ENCODE measurements at regions not wholly inside any gene's neighbourhood (a gene's known extent, or its start where the extent isn't known, plus 50 kb on each side); places are given as distances from the start of the nearest gene placed in this dataset.

DNA sequence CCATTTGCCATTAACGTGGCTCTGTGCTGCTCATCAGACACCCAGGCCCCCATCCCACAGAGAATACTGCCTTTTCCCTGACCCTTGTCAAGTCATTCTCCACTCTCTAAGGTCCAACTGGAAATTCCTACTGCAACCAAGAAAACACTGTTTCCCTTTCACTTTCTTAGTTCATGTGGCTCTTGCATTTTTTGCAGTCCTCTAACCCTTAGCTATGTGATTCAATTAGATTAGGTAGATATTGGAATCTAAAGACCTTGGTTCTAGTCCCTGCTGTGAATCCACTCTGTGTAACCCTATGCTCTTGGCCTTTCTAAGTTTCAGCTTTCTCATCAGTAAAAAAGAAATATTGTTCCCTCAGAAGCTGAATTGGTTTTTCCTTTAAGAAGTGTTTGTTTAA is 649.4 kb downstream of the CCDC171 start:
- H3K4me3 ChIP-seq = no peak overlapping the region
- H3K27ac ChIP-seq = no peak overlapping the region
- peaks cover 0 to 3% (median 0%) of the 10 kb centered on the region in 4 donors for H3K4me1 ChIP-seq
- TF ChIP-seq CTCF (IDR thresholded peaks at IDR 0.05) (no peak), EP300 (IDR thresholded peaks at IDR 0.05) (no peak), POLR2A (IDR thresholded peaks at IDR 0.05) (no peak)
- whole genome bisulfite sequencing, 2 donors = 67 to 81% methylated on average over 1 of the region's 1 CpG
- no peaks in the 10 kb centered on the region for H3K27me3 ChIP-seq
- no peaks in the 10 kb centered on the region for H3K9me3 ChIP-seq
- no peak for DNase-seq (ENCODE audit: low spot score in 2 of 2)
- no peaks in the 10 kb centered on the region for H3K36me3 ChIP-seq

DNA sequence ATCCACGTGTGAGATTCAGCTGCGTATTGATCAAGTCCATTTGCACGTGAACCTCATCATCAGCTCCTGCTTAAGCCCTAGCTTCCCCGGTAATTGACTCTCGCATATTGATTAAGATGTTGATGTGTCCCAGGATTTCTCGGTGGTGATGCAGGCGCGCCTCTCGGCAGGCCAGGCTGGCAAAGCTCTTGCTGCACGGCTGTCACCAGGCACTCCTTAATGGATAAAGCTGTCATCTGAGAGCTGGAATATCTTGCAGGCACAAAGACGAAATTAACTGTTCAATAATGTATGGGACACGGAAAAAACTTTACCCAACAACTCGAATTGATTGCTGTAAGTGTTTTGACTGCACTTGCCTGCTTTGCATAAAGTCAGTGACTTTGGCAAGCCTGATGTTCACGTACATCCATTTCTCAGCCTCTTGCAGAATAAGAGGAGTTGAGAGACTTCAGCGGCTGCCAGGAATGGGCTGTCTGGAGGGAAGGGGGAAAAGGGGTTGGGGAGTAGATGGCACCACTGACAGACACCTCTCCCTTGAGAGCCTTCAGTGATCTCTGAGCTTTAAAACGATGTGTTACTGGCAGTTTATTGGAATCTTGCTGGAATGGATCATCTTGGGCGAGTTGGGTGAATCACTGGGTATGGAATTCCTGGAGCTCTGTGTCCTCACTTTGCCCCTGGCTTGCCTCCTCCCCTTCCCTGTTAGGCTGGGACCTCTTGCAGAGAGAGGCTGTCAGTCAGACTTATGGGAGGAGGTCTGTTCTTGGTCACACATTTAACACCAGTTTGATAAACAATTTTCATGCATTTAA is 650.3 kb downstream of the CCDC171 start:
- Histone ChIP-seq H3K27ac (no peak overlapping the region), H3K4me3 (no peak overlapping the region), H3K4me1 (peaks cover 0 to 4% (median 0%) of the 10 kb centered on the region in 4 donors), H3K36me3 (no peaks in the 10 kb centered on the region), H3K9me3 (no peaks in the 10 kb centered on the region), H3K27me3 (no peaks in the 10 kb centered on the region)
- TF ChIP-seq EP300 (IDR thresholded peaks at IDR 0.05) = no peak
- no peak for TF ChIP-seq POLR2A (IDR thresholded peaks at IDR 0.05)
- no peak for TF ChIP-seq CTCF (IDR thresholded peaks at IDR 0.05)
- 77 to 86% methylated on average over 17 of the region's 17 CpGs for WGBS, 2 donors
- DNase-seq (ENCODE audit: low spot score in 2 of 2) = no peak

GRCh38 chr9:16203729-16204573 is 651.1 kb downstream of the CCDC171 start:
- 88 to 90% methylated on average over 14 of the region's 14 CpGs for WGBS, 2 donors
- TF ChIP-seq EP300 (IDR thresholded peaks at IDR 0.05) (no peak), POLR2A (IDR thresholded peaks at IDR 0.05) (no peak), CTCF (IDR thresholded peaks at IDR 0.05) (no peak)
- H3K9me3 ChIP-seq = no peaks in the 10 kb centered on the region
- H3K4me3 ChIP-seq = no peak overlapping the region
- no peaks in the 10 kb centered on the region for H3K36me3 ChIP-seq
- no peak for DNase-seq (ENCODE audit: low spot score in 2 of 2)
- no peaks in the 10 kb centered on the region for H3K27me3 ChIP-seq
- peaks cover 0 to 4% (median 0%) of the 10 kb centered on the region in 4 donors for H3K4me1 ChIP-seq
- no peak overlapping the region for H3K27ac ChIP-seq

DNA sequence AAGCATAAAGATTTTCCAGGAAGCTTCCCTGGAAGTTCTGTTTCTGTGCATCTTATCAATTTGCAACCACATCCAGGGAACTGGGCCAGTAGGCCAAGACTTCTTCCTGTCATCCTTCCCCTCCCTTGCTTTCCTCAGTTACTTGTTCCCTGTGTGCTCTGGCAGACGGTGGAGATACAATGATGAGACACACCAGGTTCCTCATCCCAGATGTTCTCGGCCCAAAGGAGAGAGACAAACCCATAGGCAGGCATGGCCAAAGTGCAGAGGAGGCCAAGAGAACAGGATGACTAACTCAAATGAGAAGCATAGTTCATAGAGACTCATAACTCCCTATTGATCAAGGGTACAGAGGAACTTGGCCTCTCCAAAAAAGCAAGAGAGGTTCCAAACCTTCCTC is 652.6 kb downstream of the CCDC171 start:
- 91 to 92% methylated on average over 2 of the region's 2 CpGs for WGBS, 2 donors
- H3K9me3 ChIP-seq = no peaks in the 10 kb centered on the region
- no peak overlapping the region for H3K4me3 ChIP-seq
- peaks cover 0 to 4% (median 0%) of the 10 kb centered on the region in 4 donors for H3K4me1 ChIP-seq
- TF ChIP-seq EP300 (IDR thresholded peaks at IDR 0.05) (no peak), CTCF (IDR thresholded peaks at IDR 0.05) (no peak), POLR2A (IDR thresholded peaks at IDR 0.05) (no peak)
- DNase-seq (ENCODE audit: low spot score in 2 of 2) = no peak
- no peaks in the 10 kb centered on the region for H3K27me3 ChIP-seq
- no peaks in the 10 kb centered on the region for H3K36me3 ChIP-seq
- no peak overlapping the region for H3K27ac ChIP-seq

- Histone ChIP-seq H3K4me3 (no peak overlapping the region), H3K27me3 (no peaks in the 10 kb centered on the region), H3K9me3 (no peaks in the 10 kb centered on the region), H3K36me3 (no peaks in the 10 kb centered on the region), H3K4me1 (peaks cover 0 to 4% (median 0%) of the 10 kb centered on the region in 4 donors), H3K27ac (no peak overlapping the region)
- DNase-seq (ENCODE audit: low spot score in 2 of 2) = no peak
- WGBS, 2 donors = 93 to 95% methylated on average over 3 of the region's 3 CpGs
- no peak for TF ChIP-seq POLR2A (IDR thresholded peaks at IDR 0.05)
- no peak for TF ChIP-seq EP300 (IDR thresholded peaks at IDR 0.05)
- no peak for TF ChIP-seq CTCF (IDR thresholded peaks at IDR 0.05)
These were observed 653.7 kb downstream of the CCDC171 start for GRCh38 chr9:16206518-16206917.

Measured in tibial nerve (tissue), 4 donors.